ENCODE measurements at regions not wholly inside any gene's neighbourhood (a gene's known extent, or its start where the extent isn't known, plus 50 kb on each side); places are given as distances from the start of the nearest gene placed in this dataset.

DNA sequence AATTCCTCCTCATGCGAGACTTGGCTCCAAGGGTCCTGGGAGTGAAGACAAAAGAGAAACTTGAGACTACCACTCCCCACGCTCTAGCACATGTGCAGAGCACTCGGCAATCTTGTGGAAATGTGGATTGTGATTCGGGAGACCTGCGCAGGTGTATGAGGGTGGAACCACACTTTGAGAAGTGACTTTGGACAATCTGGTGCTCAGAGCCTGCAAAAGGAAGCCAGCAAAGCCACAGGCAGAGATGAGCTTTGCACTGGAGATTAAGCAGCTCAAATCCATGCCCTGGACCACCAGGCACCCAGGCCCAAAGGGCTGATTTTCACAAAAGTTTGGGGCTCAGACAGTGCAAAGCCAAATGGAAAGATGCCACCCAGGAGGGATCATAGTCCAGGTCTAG, 162.5 kb upstream of the TSHZ3 start:
- Mint-ChIP-seq H3K4me1 (peaks cover 10% of the 10 kb centered on the region), H3K36me3 (ENCODE audit: low read depth) (no peaks in the 10 kb centered on the region), H3K27me3 (ENCODE audit: low read depth, poor library complexity) (peaks cover 20% of the 10 kb centered on the region), H3K9me3 (no peaks in the 10 kb centered on the region), H3K4me3 (no peak overlapping the region), H3K27ac (no peak overlapping the region)
- TF ChIP-seq CTCF (IDR thresholded peaks at IDR 0.05) = no peak
- no peak for DNase-seq

- Mint-ChIP-seq H3K4me1 (peaks cover 10% of the 10 kb centered on the region), H3K36me3 (ENCODE audit: low read depth) (no peaks in the 10 kb centered on the region), H3K9me3 (no peaks in the 10 kb centered on the region), H3K4me3 (no peak overlapping the region), H3K27me3 (ENCODE audit: low read depth, poor library complexity) (peaks cover 19% of the 10 kb centered on the region), H3K27ac (no peak overlapping the region)
- no peak for DNase-seq
- no peak for TF ChIP-seq CTCF (IDR thresholded peaks at IDR 0.05)
These were observed 163.1 kb upstream of the TSHZ3 start for GRCh38 chr19:31512181-31512970.

DNA sequence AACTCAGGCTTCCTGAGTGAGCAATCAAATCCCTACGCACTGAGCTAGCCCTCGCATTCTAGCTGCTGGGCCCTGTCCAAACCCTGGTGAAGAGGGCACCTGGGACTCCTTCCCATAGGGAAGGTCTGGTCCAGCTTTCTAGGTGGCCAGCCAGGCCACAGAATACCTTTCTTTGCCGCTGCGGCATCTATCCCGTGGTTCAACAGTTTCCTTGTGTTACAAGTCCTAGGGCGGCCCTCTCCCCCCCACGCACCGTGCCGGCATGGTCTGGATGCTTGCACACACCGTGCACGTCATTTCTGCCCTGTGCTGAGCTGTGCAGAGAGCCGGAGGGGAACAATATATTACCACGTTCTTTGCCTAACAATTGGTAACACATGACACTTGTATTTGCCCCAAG, 164.6 kb upstream of the TSHZ3 start:
- Mint-ChIP-seq H3K36me3 (ENCODE audit: low read depth) (no peaks in the 10 kb centered on the region), H3K4me3 (no peak overlapping the region), H3K9me3 (no peaks in the 10 kb centered on the region), H3K27me3 (ENCODE audit: low read depth, poor library complexity) (peaks cover 23% of the 10 kb centered on the region), H3K4me1 (peaks cover 10% of the 10 kb centered on the region), H3K27ac (no peak overlapping the region)
- no peak for TF ChIP-seq CTCF (IDR thresholded peaks at IDR 0.05)
- DNase-seq = no peak

DNA sequence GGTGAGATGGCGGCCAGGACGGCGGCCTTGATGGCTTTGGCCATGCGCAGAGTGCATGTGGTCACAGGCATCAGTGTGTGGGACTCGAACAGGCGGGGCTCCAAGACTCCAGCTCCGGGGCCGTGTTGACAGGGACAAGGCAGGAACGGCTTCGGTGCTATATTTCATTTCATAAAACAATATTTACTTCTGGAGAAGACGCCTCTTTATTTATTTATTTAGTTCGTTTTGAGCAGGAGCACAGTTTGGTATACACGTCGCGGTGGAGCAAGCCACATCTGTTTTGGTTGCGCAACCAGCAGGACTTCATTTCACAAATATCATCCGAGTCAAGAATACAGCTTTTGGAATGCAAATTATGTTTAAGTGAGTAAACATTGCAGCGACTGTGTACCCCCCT, 166.7 kb upstream of the TSHZ3 start:
- no peak for TF ChIP-seq CTCF (IDR thresholded peaks at IDR 0.05)
- no peak for DNase-seq
- Mint-ChIP-seq H3K9me3 (peaks cover 1% of the 10 kb centered on the region), H3K4me1 (peaks cover 10% of the 10 kb centered on the region), H3K27ac (no peak overlapping the region), H3K27me3 (ENCODE audit: low read depth, poor library complexity) (peaks cover 23% of the 10 kb centered on the region), H3K4me3 (no peak overlapping the region), H3K36me3 (ENCODE audit: low read depth) (no peaks in the 10 kb centered on the region)

GRCh38 chr19:31516756-31517155, 167.5 kb upstream of the TSHZ3 start:
- Mint-ChIP-seq H3K36me3 (ENCODE audit: low read depth) (no peaks in the 10 kb centered on the region), H3K27me3 (ENCODE audit: low read depth, poor library complexity) (peaks cover 16% of the 10 kb centered on the region), H3K27ac (no peak overlapping the region), H3K4me1 (peaks cover 4% of the 10 kb centered on the region), H3K9me3 (peaks cover 4% of the 10 kb centered on the region), H3K4me3 (no peak overlapping the region)
- DNase-seq = no peak
- no peak for TF ChIP-seq CTCF (IDR thresholded peaks at IDR 0.05)

Measured in nephron progenitor cell (in vitro differentiated cells).